Heart left ventricle (tissue), 16 donors: ENCODE measurements at regions not wholly inside any gene's neighbourhood (a gene's known extent, or its start where the extent isn't known, plus 50 kb on each side); places are given as distances from the start of the nearest gene placed in this dataset.

ENCODE experiments used
- ATAC-seq, 4 donors: fragments of 200-7000 bp; cut with Tn5 transposase; one replicate each; pipeline ENCODE4 v1.9.1; 2020 to 2022; ENCODE audit warnings: moderate library complexity in 4 of 4, mild to moderate bottlenecking in 3 of 4, moderate number of reproducible peaks in 1 of 4
- DNase-seq, 5 donors: peaks; one replicate each; pipeline ENCODE4 v3.0.0-alpha.2; 2020
- H3K27ac ChIP-seq, 12 donors: fragments of 200-600 bp; sonication (generic) in 4 of 12; one replicate each; pipeline versions ENCODE4 v1.5.0 to v1.8.0; 2016 to 2022; ENCODE audit warnings: mild to moderate bottlenecking in 2 of 12
- H3K27me3 ChIP-seq, 9 donors: fragments of 200-600 bp; sonication (generic) in 2 of 9; one replicate each; pipeline versions ENCODE4 v1.5.1 to v1.8.0; 2016 to 2022; ENCODE audit warnings: mild to moderate bottlenecking in 3 of 9
- H3K36me3 ChIP-seq, 9 donors: fragments of 200-600 bp; sonication (generic) in 2 of 9; one replicate each; pipeline versions ENCODE4 v1.5.0 to v1.8.0; 2018 to 2022; ENCODE audit warnings: mild to moderate bottlenecking in 2 of 9
- H3K4me1 ChIP-seq, 12 donors: fragments of 200-600 bp; sonication (generic) in 4 of 12; one replicate each; pipeline versions ENCODE4 v1.5.0 to v1.8.0; 2016 to 2022; ENCODE audit warnings: mild to moderate bottlenecking in 3 of 12
- H3K4me3 ChIP-seq, 12 donors: fragments of 200-600 bp; sonication (generic) in 4 of 12; one replicate each; pipeline versions ENCODE4 v1.5.0 to v1.8.0; 2017 to 2022; ENCODE audit warnings: mild to moderate bottlenecking in 9 of 12, moderate library complexity in 4 of 12
- H3K9me3 ChIP-seq, 12 donors: fragments of 200-600 bp; sonication (generic) in 4 of 12; one replicate each; pipeline versions ENCODE4 v1.5.0 to v1.8.0; 2016 to 2022; ENCODE audit warnings: mild to moderate bottlenecking in 1 of 12
- CTCF ChIP-seq, 12 donors: fragments of 200-600 bp; sonication (generic) in 4 of 12; IDR thresholded peaks; one replicate each; pipeline versions ENCODE4 v1.5.0 to v1.8.0; 2018 to 2022; ENCODE audit warnings: antibody characterized with exemption in 12 of 12, mild to moderate bottlenecking in 5 of 12
- POLR2A ChIP-seq, 2 donors: fragments of 450-650 bp; IDR thresholded peaks; one replicate each; pipeline ENCODE4 v1.6.1; 2017; ENCODE audit warnings: antibody characterized with exemption in 2 of 2, mild to moderate bottlenecking in 2 of 2, moderate library complexity in 2 of 2
- WGBS, 4 donors: extraction: QIAGEN DNeasy Blood & Tissue Kit in 2 of 4; methylation state at CpG; one replicate each; pipeline versions ENCODE4 v1.1.5 to v1.1.7; 2013 to 2018; 5-methylcytosine and 5-hydroxymethylcytosine counted together
- intact Hi-C, 10 donors: fragments of 100-400 bp; cut with DNase I; formaldehyde crosslinking; loops; one replicate each; pipeline versions ENCODE4 v1.11.1 to v1.14.2; 2022
- donor health status: ischemic (EF 13 %, LVEDD 7.1; RV severe dilation, severe dysfunction).
- donor health status: healthy with polysubstance abuse.
- donor health status: DM: no; HTN: yes; CAD: no.
- donor health status: DM: no; HTN: no; CAD: no.
- donor health status: ischemic (EF 25% LVEDD 6.9; RV normal size, moderate dysfunction).
- donor health status: ischemic (EF 25% LVEDD 5.7; RV mildly dilated, moderate dysfunction).
- donor health status: healthy.
- donor health status: DM: yes; HTN: yes; CAD: no.
- donor health status: ischemic (EF 35%, LVEDD 5.7; RV mildly dilated, moderate dysfunction).
- donor health status: nonischemic (EF 11% LVEDD 7.7; RV severe dilation, severe dysfunction).
- donor health status: DM: yes; HTN: yes; CAD: no.
- donor health status: PGD.
- donor health status: ischemic (EF 29% LVEDD 5.4; RV normal size, mild dysfunction).
- donor health status: nonischemic (EF 23%, LVEDD 6.1; RV moderate dilation, normal function).

- intact Hi-C loops: loop anchor here in 2 of 10 donors (10.0 kb wide), 2 partner anchors 58 to 68 kb away; no protein-coding TSS in a partner anchor
- peaks cover 0 to 11% (median 0%) of the 10 kb centered on the region in 12 donors for H3K9me3 ChIP-seq
- H3K36me3 ChIP-seq: no peaks in the 10 kb centered on the region
- no peaks in the 10 kb centered on the region for H3K27me3 ChIP-seq
- 65 to 77% (median 73%) methylated on average over 5 of the region's 5 CpGs for WGBS, 4 donors
- ATAC-seq: no peak
- DNase-seq: no peak
- H3K4me3 ChIP-seq: no peak overlapping the region
- no peak overlapping the region for H3K27ac ChIP-seq
- TF ChIP-seq CTCF (IDR thresholded peaks at IDR 0.05) (no peak), POLR2A (IDR thresholded peaks at IDR 0.05) (no peak)
- no peaks in the 10 kb centered on the region for H3K4me1 ChIP-seq
Measured at GRCh38 chr15:87686339-87686738, 570.2 kb downstream of the NTRK3 start.

GRCh38 chr15:87682527-87682926 is 574.0 kb downstream of the NTRK3 start:
- H3K4me1 ChIP-seq: peaks cover 0 to 8% (median 0%) of the 10 kb centered on the region in 12 donors
- TF ChIP-seq CTCF (IDR thresholded peaks at IDR 0.05): no peak
- TF ChIP-seq POLR2A (IDR thresholded peaks at IDR 0.05): no peak
- WGBS, 4 donors: 57 to 64% (median 61%) methylated on average over 1 of the region's 1 CpG
- H3K9me3 ChIP-seq: peaks cover 0 to 6% (median 0%) of the 10 kb centered on the region in 12 donors
- H3K4me3 ChIP-seq: no peak overlapping the region
- no peak for DNase-seq
- H3K27me3 ChIP-seq: no peaks in the 10 kb centered on the region
- H3K27ac ChIP-seq: no peak overlapping the region
- ATAC-seq: no peak
- H3K36me3 ChIP-seq: no peaks in the 10 kb centered on the region
- intact Hi-C loops: loop anchor here in 2 of 10 donors (10.0 kb wide), 2 partner anchors 62 to 72 kb away; no protein-coding TSS in a partner anchor

- TF ChIP-seq POLR2A (IDR thresholded peaks at IDR 0.05) (no peak), CTCF (IDR thresholded peaks at IDR 0.05) (no peak)
- no peaks in the 10 kb centered on the region for H3K27me3 ChIP-seq
- no peak for DNase-seq
- no peak overlapping the region for H3K4me3 ChIP-seq
- intact Hi-C loops: loop anchor here in 2 of 10 donors (10.0 kb wide), 2 partner anchors 64 to 74 kb away; no protein-coding TSS in a partner anchor
- no peaks in the 10 kb centered on the region for H3K36me3 ChIP-seq
- no peak for ATAC-seq
- H3K4me1 ChIP-seq: peaks cover 0 to 8% (median 0%) of the 10 kb centered on the region in 12 donors
- no peak overlapping the region for H3K27ac ChIP-seq
- H3K9me3 ChIP-seq: peaks cover 0 to 12% (median 2%) of the 10 kb centered on the region in 12 donors
- WGBS, 4 donors: 71 to 84% (median 78%) methylated on average over 1 of the region's 1 CpG
Measured at GRCh38 chr15:87681104-87681503, 575.4 kb downstream of the NTRK3 start.

GRCh38 chr15:87680208-87680607 is 576.3 kb downstream of the NTRK3 start:
- intact Hi-C loops: loop anchor here in 2 of 10 donors (10.0 kb wide), 2 partner anchors 65 to 75 kb away; no protein-coding TSS in a partner anchor
- no peak for TF ChIP-seq POLR2A (IDR thresholded peaks at IDR 0.05)
- TF ChIP-seq CTCF (IDR thresholded peaks at IDR 0.05): no peak
- H3K4me3 ChIP-seq: no peak overlapping the region

More at GRCh38 chr15:87680208-87680607, 576.3 kb downstream of the NTRK3 start:
- peak in 3 of 4 donors; percentile 59 to 69 (median 68) for ATAC-seq
- H3K27me3 ChIP-seq: no peaks in the 10 kb centered on the region
- H3K9me3 ChIP-seq: peaks cover 0 to 12% (median 2%) of the 10 kb centered on the region in 12 donors
- H3K27ac ChIP-seq: no peak overlapping the region
- DNase-seq: no peak
- no peaks in the 10 kb centered on the region for H3K36me3 ChIP-seq
- peaks cover 0 to 8% (median 0%) of the 10 kb centered on the region in 12 donors for H3K4me1 ChIP-seq
- WGBS, 4 donors: 83 to 94% (median 91%) methylated on average over 1 of the region's 1 CpG
